ENCODE measurements at regions not wholly inside any gene's neighbourhood (a gene's known extent, or its start where the extent isn't known, plus 50 kb on each side); places are given as distances from the start of the nearest gene placed in this dataset.

DNA sequence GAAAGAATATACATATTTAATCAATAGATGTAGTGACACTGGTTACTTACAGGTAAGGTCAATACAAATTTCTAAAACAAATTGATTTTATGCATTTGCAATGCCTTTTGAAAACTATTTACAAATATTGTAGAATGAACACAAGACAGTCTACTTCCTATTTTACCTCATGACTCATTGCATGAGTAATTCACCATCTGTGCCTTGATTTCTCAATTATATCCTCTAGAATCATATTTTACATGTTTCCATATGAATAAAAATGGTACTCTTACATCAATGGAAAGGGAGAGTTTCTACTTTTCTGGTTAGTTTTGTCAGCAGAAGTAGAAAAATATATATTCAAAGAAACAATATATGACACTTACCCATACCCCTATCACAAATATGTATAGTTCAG is 203.8 kb upstream of the CDH7 start:
- DNase-seq (ENCODE audit: low read depth): no peak

GRCh38 chr18:65544701-65545100 is 206.1 kb upstream of the CDH7 start:
- DNase-seq (ENCODE audit: low read depth): no peak

- no peak for DNase-seq (ENCODE audit: low read depth)
These were observed 222.8 kb upstream of the CDH7 start for GRCh38 chr18:65527879-65528633.

GRCh38 chr18:65526099-65526498 is 224.7 kb upstream of the CDH7 start:
- DNase-seq (ENCODE audit: low read depth): no peak

DNA sequence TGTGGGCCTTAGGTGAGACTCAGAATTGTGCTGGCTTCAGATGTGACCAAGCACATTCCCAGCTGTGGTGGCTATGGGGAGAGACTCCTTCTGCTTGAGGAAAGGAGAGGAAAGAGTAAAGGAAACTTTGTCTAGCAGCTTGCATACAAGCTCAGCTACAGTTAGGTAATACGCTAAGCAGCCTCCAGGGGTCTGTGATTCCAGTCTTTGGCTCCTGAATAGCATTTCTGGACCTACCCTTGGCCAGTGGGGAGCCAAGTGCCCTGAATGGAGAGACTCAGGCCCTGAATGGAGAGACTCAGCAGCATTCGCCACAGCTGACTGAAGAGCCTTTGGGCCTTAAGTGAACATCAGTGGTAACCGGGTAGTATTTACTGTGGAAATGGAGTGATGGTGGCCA is 227.4 kb upstream of the CDH7 start:
- no peak for DNase-seq (ENCODE audit: low read depth)

DNA sequence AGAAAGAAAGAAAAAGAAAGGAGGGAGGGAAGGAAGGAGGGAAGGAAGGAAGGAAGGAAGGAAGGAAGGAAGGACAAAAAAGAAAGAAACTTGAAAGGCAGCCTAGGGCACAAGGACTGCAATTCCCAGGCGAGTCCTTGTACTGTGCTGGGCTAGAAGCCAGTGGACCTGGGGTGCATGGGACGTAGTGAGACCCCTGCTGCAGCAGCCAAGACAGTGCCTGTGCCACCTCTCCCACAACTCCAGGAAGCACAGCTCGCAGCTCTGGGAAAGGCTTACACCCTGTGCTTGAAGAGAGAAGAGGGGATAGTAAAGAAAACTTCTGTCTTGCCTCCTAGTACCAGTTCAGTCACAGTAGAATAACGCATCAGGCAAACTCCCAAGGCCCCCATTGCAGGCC is 227.9 kb upstream of the CDH7 start:
- no peak for DNase-seq (ENCODE audit: low read depth)

GRCh38 chr18:65516209-65516608 is 234.6 kb upstream of the CDH7 start:
- DNase-seq (ENCODE audit: low read depth): no peak

GRCh38 chr18:65498605-65499004 is 252.2 kb upstream of the CDH7 start:
- DNase-seq (ENCODE audit: low read depth): no peak

DNA sequence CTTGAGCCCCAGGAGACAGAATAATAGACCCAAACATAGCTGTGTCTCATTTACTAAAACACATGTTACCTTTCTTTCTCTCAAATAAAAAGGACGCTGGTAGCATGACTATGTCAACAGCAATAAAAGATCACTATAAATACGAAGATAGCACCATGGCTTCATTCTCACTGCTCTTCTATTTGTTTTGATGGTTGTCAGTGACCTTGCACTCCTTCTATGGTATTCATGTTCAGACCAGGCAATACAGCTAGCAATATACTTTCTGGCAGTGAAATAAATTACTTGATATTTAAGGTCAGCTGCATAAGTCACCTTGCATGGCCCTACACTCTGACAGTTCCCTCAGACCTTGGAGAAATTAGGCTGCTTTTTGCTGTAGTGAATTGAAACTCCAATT is 263.2 kb upstream of the CDH7 start:
- no peak for DNase-seq (ENCODE audit: low read depth)

GRCh38 chr18:65477455-65477854 is 273.4 kb upstream of the CDH7 start:
- DNase-seq (ENCODE audit: low read depth): no peak

GRCh38 chr18:65468881-65469280 is 281.9 kb upstream of the CDH7 start:
- DNase-seq (ENCODE audit: low read depth): no peak

DNA sequence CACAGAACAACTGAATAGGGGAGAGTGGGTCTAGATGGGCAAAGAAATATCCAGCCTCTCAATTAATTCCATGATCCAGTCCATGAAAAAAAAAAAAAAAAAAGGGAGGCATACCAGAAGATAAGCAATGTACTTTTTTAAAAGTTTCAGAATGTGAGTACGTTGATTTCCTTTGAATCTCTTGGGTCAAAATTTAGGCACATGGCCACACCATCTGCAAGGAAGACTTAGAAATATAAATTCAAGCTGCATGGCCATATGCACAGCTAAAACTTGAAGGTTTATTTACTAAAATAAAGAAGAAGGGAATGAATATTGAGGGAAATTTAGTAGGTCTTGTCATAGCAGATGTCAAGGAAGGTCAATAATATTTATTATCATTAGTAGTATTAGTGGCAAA is 286.5 kb upstream of the CDH7 start:
- DNase-seq (ENCODE audit: low read depth): no peak

DNA sequence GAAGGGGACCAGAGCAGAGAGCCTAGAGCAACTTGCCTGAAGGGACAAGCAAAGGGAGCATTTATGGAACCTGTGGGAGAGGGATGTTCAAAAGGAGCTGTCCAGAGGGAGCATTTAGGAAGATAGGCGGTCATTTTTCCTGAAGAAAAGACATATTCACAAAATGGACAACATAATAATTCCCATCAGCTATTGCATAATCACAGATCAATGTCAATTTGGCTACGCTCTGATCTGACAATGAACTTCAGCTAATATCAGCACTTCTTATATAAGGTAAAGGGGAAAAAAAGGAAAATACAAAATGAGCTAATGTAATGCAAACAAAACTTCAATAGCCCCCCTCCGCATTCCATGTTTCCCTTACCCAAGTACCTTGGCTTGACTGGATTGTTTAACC is 291.1 kb upstream of the CDH7 start:
- DNase-seq (ENCODE audit: low read depth): no peak

GRCh38 chr18:65458871-65459270 is 291.9 kb upstream of the CDH7 start:
- no peak for DNase-seq (ENCODE audit: low read depth)

DNA sequence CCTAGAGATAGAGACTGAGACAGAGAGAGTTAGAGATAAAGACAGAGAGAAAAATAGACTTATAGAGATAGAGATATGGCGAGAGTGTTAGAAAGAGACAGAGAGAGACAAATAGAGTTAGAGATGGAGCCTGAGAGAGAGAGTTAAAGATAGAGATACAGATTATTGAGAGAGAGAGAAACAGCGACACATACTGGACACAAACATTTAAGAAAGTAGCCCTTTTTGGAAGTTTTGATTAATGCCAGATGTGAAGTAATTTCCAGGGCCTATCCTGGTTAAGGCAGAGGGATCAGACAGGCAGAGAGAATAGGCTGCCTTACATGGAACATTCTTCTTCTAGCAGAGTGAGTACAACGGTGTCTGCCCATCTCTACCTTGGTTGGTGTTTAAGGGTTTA is 311.6 kb upstream of the CDH7 start:
- DNase-seq (ENCODE audit: low read depth): no peak

DNA sequence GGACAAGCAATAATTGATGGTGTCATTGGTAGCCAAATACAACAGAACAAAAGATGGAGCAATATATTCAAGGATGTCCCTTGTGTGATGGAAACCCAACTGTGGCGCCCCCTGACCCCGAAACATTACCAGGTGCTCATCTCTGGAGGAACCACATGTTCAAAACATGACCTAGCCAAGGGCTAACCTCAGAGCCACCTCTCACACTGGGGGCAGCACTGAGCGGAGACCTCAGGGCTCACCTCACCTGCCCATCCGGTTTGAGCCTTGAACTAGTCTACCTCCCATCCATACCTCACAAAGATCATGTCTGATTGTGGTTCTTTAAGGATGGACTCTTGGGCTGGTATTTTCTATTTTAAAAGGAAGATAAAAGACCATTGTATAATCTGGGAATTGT is 314.4 kb upstream of the CDH7 start:
- DNase-seq (ENCODE audit: low read depth): no peak

GRCh38 chr18:65435534-65435933 is 315.3 kb upstream of the CDH7 start:
- DNase-seq (ENCODE audit: low read depth): no peak

GRCh38 chr18:65429601-65430000 is 321.2 kb upstream of the CDH7 start:
- DNase-seq (ENCODE audit: low read depth): no peak

- DNase-seq (ENCODE audit: low read depth): no peak
These were observed 325.4 kb upstream of the CDH7 start for GRCh38 chr18:65425366-65425765.

DNA sequence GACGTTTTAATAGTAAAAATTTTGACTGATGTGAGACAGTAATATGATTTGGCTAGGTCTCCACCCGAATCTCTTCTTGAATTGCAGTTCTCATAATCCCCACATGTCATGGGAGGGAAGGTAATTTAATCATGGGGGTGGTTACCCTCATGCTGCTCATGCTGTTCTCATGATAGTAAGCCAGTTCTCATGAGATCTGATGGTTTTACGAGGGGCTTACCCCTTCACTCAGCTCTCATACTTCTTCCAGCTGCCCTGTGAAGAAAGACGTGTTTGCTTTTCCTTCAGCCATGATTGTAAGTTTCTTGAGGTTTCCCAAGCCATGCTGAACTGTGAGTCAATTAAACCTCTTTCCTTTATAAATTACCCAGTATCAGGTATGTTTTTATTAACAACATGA is 327.0 kb upstream of the CDH7 start:
- DNase-seq (ENCODE audit: low read depth): no peak

DNA sequence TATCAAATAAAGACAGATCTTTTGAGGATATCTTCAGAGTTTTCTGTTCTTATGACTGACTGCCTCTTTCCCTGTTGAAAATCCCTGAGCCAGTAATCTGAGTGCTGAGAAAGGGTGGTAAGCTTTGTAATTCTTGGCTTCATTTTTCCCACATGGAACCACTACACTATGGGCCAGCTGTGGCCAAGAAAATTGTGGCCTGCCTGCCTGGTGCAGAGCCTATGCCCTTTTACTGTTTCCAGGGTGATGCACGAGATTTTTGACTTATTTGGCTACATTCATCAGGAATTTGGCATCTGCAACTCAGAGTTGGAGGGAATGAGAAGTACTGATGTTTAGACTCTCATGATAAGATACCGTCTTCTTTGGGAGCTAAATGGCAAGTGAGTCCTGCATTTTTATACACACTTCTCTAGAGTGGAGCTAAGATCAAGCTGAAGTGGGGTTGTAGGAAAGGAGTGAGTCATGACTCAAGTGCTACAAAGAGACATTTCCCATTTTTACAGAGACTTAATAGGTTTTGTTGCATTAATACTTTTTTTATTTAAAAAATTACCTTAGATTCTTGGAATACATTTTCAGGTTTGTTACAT is 328.2 kb upstream of the CDH7 start:
- DNase-seq (ENCODE audit: low read depth): no peak

DNA sequence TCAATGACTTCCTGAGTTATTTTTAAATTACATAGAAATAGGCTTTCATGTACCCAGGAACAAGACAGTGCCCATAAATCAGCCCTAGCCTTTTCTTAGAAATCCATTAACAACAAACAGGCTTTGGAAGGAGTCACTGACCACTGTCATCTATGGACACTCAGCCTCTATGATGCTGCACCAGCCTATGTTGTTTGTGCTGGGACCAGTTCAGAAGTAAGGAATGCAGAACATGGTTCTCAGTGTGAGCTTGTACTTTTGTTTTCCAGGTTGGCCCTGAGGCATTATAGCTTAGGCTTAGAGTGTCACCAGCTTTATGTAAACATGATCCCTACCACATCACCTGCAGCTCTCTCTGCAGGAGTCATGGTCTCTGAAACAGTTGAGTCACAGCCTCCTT is 335.7 kb upstream of the CDH7 start:
- DNase-seq (ENCODE audit: low read depth): no peak

- no peak for DNase-seq (ENCODE audit: low read depth)
These were observed 336.3 kb upstream of the CDH7 start for GRCh38 chr18:65414501-65414900.

DNA sequence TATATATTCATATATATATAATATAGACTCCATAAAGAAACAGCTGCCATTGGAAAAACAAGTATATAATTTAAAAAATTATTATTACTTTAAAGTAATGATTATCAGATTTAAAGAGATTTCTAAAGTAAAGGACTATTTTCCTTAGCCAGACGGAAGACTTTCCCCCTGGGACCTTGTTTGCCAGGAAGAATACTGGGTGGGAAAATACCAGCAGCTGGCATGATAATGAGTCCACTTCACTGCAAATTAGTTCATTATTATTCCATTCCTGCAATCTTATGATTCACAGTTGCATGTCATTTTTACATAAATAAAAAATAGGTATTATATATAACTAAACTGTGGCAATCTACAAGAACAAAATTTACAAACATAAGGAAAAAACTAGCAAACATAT is 339.8 kb upstream of the CDH7 start:
- DNase-seq (ENCODE audit: low read depth): no peak

Data from fibroblast of the conjunctiva (primary cell).